CD4-positive, alpha-beta T cell (primary cell): ENCODE measurements at regions not wholly inside any gene's neighbourhood (a gene's known extent, or its start where the extent isn't known, plus 50 kb on each side); places are given as distances from the start of the nearest gene placed in this dataset.

Source experiments
- ATAC-seq: fragments of 200-7000 bp; cut with Tn5 transposase; one replicate; pipeline ENCODE4 v1.10.0; 2022; ENCODE audit warnings: mild to moderate bottlenecking; ENCODE audit not compliant: poor library complexity
- CTCF ChIA-PET: fragments of 350-600 bp; sonication (Branson Sonifier 250); formaldehyde crosslinking; loops from one replicate; lab custom pipeline; 2021; ENCODE audit warnings: antibody characterized with exemption, inconsistent platforms; lab: Charles Lee
- POLR2A ChIA-PET: fragments of 350-600 bp; sonication (Branson Sonifier 250); formaldehyde crosslinking; loops from one replicate; lab custom pipeline; 2021; ENCODE audit warnings: antibody characterized with exemption, inconsistent platforms; lab: Charles Lee
- DNase-seq, 14 experiments: peaks; one replicate each; pipeline ENCODE4 v3.0.0-alpha.2; 2013 to 2020; ENCODE audit warnings: mixed read lengths in 2 of 14
- H3K27ac ChIP-seq, 2 donors: one replicate each; pipeline versions ENCODE4 v1.5.1 to v1.7.0; 2013; ENCODE audit warnings: low read length in 2 of 2, low read depth in 1 of 2, mild to moderate bottlenecking in 1 of 2
- H3K27me3 ChIP-seq, 2 experiments: 1 replicate in 1 of 2; 2 replicates in 1 of 2; pipeline versions ENCODE4 v1.6.1 to v1.7.0; 2013; ENCODE audit warnings: low read length in 2 of 2, control low read depth in 1 of 2, mild to moderate bottlenecking in 1 of 2, moderate library complexity in 1 of 2; ENCODE audit not compliant: insufficient read depth in 2 of 2, control insufficient read depth in 1 of 2
- H3K36me3 ChIP-seq: one replicate; pipeline ENCODE4 v1.6.1; 2013; ENCODE audit warnings: low read length, control low read depth; ENCODE audit not compliant: insufficient read depth
- H3K4me1 ChIP-seq: one replicate; pipeline ENCODE4 v1.6.1; 2013; ENCODE audit warnings: low read length, control low read depth; ENCODE audit not compliant: insufficient read depth
- H3K4me3 ChIP-seq: one replicate; pipeline ENCODE4 v1.5.1; 2013; ENCODE audit warnings: mild to moderate bottlenecking, low read length, moderate library complexity
- H3K9me3 ChIP-seq, 2 experiments: 1 replicate in 1 of 2; 2 replicates in 1 of 2; pipeline versions ENCODE4 v1.6.1 to v1.7.0; 2013; ENCODE audit warnings: low read length in 2 of 2, mild to moderate bottlenecking in 2 of 2, control low read depth in 1 of 2, moderate library complexity in 1 of 2; ENCODE audit not compliant: control insufficient read depth in 1 of 2, insufficient read depth in 1 of 2
- H3K27ac Mint-ChIP-seq: one replicate; pipeline ENCODE4 v1.8.0; 2020; ENCODE audit warnings: mixed read lengths
- H3K27me3 Mint-ChIP-seq: one replicate; pipeline ENCODE4 v1.8.0; 2021; ENCODE audit warnings: mixed read lengths
- H3K36me3 Mint-ChIP-seq: one replicate; pipeline ENCODE4 v1.8.0; 2021; ENCODE audit warnings: low read depth, mixed read lengths
- H3K4me1 Mint-ChIP-seq: one replicate; pipeline ENCODE4 v1.8.0; 2021; ENCODE audit warnings: low read depth, mixed read lengths
- H3K4me3 Mint-ChIP-seq: one replicate; pipeline ENCODE4 v1.8.0; 2020; ENCODE audit warnings: mild to moderate bottlenecking, mixed read lengths
- H3K9me3 Mint-ChIP-seq: one replicate; pipeline ENCODE4 v1.8.0; 2020; ENCODE audit warnings: mixed read lengths
- intact Hi-C, 2 experiments: fragments of 100-400 bp; cut with DNase I in 1 of 2; cut with micrococcal nuclease in 1 of 2; formaldehyde crosslinking; loops; one replicate each; pipeline versions ENCODE4 v1.15.1 to v1.9.0; 2023 to 2025; cut with DNase I, micrococcal nuclease
- TF ChIP-seq, protein P1 (sequence below): fragments of 200-600 bp; IDR thresholded peaks from one replicate; pipeline ENCODE4 v1.8.0; 2022; ENCODE audit warnings: antibody characterized with exemption, mild to moderate bottlenecking

DNA sequence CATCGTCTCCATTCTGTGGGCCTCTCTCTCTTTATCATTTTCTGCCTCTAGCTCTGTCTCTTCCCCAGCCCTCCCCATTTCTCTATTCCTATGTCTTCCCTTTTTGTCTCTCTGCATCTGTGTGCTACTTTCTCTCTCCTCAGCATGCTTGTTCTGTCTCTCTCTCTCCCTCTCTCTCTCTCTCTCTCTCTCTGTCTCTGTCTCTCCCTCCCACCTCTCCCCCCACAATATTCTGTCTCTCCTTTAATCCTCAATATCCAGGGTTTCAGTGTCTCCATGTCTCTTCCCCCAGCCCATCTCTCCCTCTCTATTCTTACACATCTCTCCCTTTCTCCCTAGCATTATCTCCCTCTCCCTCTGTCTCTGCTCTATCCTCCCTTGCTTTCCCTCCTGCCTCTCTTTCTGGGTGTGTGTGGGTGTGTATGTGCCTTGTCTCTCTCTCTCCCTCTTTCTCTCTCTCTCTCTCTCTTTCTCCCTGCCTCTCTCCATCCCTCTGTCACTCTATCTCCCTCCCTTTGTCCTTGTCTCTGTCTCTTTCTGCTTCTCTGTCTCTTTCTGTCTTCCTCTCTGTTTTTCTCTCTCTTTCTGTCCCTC, 76.9 kb upstream of the SIRPA start:
- Mint-ChIP-seq H3K27me3 (peaks cover 70% of the 10 kb centered on the region), H3K4me1 (peaks cover 20% of the 10 kb centered on the region), H3K9me3 (peaks cover 13% of the 10 kb centered on the region), H3K4me3 (no peak overlapping the region), H3K27ac (no peak overlapping the region), H3K36me3 (peaks cover 10% of the 10 kb centered on the region)
- no peak for ATAC-seq
- no peak overlapping the region for H3K27ac ChIP-seq
- TF ChIP-seq, protein P1, sequence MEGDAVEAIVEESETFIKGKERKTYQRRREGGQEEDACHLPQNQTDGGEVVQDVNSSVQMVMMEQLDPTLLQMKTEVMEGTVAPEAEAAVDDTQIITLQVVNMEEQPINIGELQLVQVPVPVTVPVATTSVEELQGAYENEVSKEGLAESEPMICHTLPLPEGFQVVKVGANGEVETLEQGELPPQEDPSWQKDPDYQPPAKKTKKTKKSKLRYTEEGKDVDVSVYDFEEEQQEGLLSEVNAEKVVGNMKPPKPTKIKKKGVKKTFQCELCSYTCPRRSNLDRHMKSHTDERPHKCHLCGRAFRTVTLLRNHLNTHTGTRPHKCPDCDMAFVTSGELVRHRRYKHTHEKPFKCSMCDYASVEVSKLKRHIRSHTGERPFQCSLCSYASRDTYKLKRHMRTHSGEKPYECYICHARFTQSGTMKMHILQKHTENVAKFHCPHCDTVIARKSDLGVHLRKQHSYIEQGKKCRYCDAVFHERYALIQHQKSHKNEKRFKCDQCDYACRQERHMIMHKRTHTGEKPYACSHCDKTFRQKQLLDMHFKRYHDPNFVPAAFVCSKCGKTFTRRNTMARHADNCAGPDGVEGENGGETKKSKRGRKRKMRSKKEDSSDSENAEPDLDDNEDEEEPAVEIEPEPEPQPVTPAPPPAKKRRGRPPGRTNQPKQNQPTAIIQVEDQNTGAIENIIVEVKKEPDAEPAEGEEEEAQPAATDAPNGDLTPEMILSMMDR: no peak
- peaks cover 16 to 17% of the 10 kb centered on the region in 2 experiments for H3K9me3 ChIP-seq
- DNase-seq: no peak
- peaks cover 14 to 30% of the 10 kb centered on the region in 2 experiments for H3K27me3 ChIP-seq
- H3K36me3 ChIP-seq: no peaks in the 10 kb centered on the region
- peaks cover 16% of the 10 kb centered on the region for H3K4me1 ChIP-seq
- ChIA-PET CTCF (no interaction called here), POLR2A (no interaction called here)
- intact Hi-C loops: no loop called here
- H3K4me3 ChIP-seq: no peak overlapping the region

- ATAC-seq (no peak), DNase-seq (no peak)
- intact Hi-C loops: no loop called here
- H3K4me3 Mint-ChIP-seq: no peak overlapping the region
- peaks cover 10% of the 10 kb centered on the region for H3K9me3 Mint-ChIP-seq
- peaks cover 10 to 13% of the 10 kb centered on the region in 2 experiments for H3K9me3 ChIP-seq
- H3K36me3 Mint-ChIP-seq: peaks cover 10% of the 10 kb centered on the region
- no peak overlapping the region for H3K27ac Mint-ChIP-seq
- H3K4me3 ChIP-seq: no peak overlapping the region
- no peaks in the 10 kb centered on the region for H3K36me3 ChIP-seq
- peaks cover 14 to 30% of the 10 kb centered on the region in 2 experiments for H3K27me3 ChIP-seq
- H3K27me3 Mint-ChIP-seq: peaks cover 73% of the 10 kb centered on the region
- H3K4me1 Mint-ChIP-seq: peaks cover 20% of the 10 kb centered on the region
- TF ChIP-seq, protein P1: no peak
- ChIA-PET CTCF (no interaction called here), POLR2A (no interaction called here)
- no peak overlapping the region for H3K27ac ChIP-seq
- peaks cover 16% of the 10 kb centered on the region for H3K4me1 ChIP-seq
These were observed 77.5 kb upstream of the SIRPA start for GRCh38 chr20:1817577-1818211.

- no peak overlapping the region for H3K27ac ChIP-seq
- ATAC-seq (no peak), DNase-seq (peak in 3 of 14 experiments; percentile 3 to 36 (median 6))
- H3K4me1 Mint-ChIP-seq: peaks cover 20% of the 10 kb centered on the region
- no peaks in the 10 kb centered on the region for H3K36me3 ChIP-seq
- no peak overlapping the region for H3K4me3 ChIP-seq
- no peak overlapping the region for H3K27ac Mint-ChIP-seq
- peaks cover 74% of the 10 kb centered on the region for H3K27me3 Mint-ChIP-seq
- POLR2A ChIA-PET: no interaction called here
- H3K36me3 Mint-ChIP-seq: peaks cover 3% of the 10 kb centered on the region
- peaks cover 4% of the 10 kb centered on the region for H3K9me3 Mint-ChIP-seq
- H3K9me3 ChIP-seq: peaks cover 2 to 9% of the 10 kb centered on the region in 2 experiments
- H3K4me1 ChIP-seq: peaks cover 16% of the 10 kb centered on the region
- intact Hi-C loops: no loop called here
- TF ChIP-seq, protein P1: no peak
- H3K27me3 ChIP-seq: peaks cover 14 to 30% of the 10 kb centered on the region in 2 experiments
- peak overlapping the region; percentile 58 for H3K4me3 Mint-ChIP-seq
- CTCF ChIA-PET: no interaction called here
These were observed 78.5 kb upstream of the SIRPA start for GRCh38 chr20:1816384-1817381.
